NCI-H2107 (cell line): ENCODE measurements at regions not wholly inside any gene's neighbourhood (a gene's known extent, or its start where the extent isn't known, plus 50 kb on each side); places are given as distances from the start of the nearest gene placed in this dataset.

Source experiments
- DNase-seq: peaks from one replicate; lab custom pipeline; 2025; lab: John Stamatoyannopoulos, UW

GRCh38 chr1:115413208-115413607 lies 75.2 kb upstream of the NGF start:
- no peak for DNase-seq

GRCh38 chr1:115412733-115413132 lies 74.7 kb upstream of the NGF start:
- DNase-seq, result no peak

- DNase-seq, result no peak
These were observed 74.2 kb upstream of the NGF start for GRCh38 chr1:115412286-115412685.

GRCh38 chr1:115411371-115412063 lies 73.5 kb upstream of the NGF start:
- no peak for DNase-seq

GRCh38 chr1:115409094-115410015 lies 71.3 kb upstream of the NGF start:
- DNase-seq, result no peak

GRCh38 chr1:115408533-115408932 lies 70.5 kb upstream of the NGF start:
- DNase-seq, result no peak

- DNase-seq, result no peak
These were observed 66.9 kb upstream of the NGF start for GRCh38 chr1:115404911-115405310.

- DNase-seq, result no peak
These were observed 64.7 kb upstream of the NGF start for GRCh38 chr1:115402753-115403184.

- DNase-seq, result no peak
These were observed 63.6 kb upstream of the NGF start for GRCh38 chr1:115401676-115402075.

GRCh38 chr1:115400891-115401290 lies 62.8 kb upstream of the NGF start:
- no peak for DNase-seq

GRCh38 chr1:115400426-115400825 lies 62.4 kb upstream of the NGF start:
- no peak for DNase-seq

- no peak for DNase-seq
These were observed 60.7 kb upstream of the NGF start for GRCh38 chr1:115398745-115399144.
